ENCODE measurements at regions not wholly inside any gene's neighbourhood (a gene's known extent, or its start where the extent isn't known, plus 50 kb on each side); places are given as distances from the start of the nearest gene placed in this dataset.

DNA sequence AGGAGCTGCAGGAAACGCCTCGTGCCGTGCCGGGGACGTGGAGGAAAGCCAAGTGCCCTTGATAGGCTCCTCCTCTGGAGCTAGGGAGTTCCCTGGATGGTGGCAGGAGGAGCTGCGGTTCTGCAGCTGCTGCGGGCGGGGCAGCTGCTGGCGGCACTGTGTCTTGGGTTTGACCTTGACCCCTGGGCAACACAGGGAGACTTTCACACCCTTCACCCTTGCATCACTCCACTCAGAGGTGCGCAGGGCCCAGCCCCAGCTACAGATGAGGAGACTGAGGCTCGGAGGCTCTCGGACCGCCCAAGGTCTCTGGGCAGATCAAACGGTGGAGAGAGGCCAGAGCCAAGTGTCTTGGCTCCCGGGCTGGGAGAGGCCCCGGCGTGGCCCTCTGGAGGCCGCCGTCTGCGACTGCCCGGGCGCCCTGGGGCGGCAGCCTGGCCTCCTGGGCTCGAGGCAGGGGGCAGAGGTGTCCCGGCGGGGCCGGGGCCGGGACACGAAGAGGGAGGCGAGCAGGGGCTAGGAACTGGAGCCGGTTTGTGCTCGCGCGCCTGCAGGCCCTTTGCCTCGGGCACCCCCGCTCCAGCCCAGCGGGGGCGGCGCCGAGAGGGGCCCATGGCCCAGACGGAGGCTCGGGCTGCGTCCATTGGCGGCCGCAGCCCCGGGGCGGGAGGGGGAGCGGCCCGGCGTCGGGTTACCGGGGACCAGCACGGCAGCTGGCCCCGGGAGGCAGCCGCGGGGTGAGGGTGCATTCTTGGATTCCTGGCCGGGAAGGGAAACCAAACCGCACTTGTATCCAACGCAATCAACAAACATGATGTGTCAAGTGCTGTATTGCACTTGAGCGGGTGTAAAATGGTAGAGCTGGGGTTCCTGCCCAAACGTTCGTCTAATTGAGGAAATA, 129.6 kb upstream of the SLC1A4 start (continued):
- TF ChIP-seq, protein P1, sequence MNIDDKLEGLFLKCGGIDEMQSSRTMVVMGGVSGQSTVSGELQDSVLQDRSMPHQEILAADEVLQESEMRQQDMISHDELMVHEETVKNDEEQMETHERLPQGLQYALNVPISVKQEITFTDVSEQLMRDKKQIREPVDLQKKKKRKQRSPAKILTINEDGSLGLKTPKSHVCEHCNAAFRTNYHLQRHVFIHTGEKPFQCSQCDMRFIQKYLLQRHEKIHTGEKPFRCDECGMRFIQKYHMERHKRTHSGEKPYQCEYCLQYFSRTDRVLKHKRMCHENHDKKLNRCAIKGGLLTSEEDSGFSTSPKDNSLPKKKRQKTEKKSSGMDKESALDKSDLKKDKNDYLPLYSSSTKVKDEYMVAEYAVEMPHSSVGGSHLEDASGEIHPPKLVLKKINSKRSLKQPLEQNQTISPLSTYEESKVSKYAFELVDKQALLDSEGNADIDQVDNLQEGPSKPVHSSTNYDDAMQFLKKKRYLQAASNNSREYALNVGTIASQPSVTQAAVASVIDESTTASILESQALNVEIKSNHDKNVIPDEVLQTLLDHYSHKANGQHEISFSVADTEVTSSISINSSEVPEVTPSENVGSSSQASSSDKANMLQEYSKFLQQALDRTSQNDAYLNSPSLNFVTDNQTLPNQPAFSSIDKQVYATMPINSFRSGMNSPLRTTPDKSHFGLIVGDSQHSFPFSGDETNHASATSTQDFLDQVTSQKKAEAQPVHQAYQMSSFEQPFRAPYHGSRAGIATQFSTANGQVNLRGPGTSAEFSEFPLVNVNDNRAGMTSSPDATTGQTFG (tag by site-specific recombination; IDR thresholded peaks at IDR 0.05; ENCODE audit: borderline replicate concordance) = no peak
- TF ChIP-seq ZNF394 (tag by site-specific recombination; IDR thresholded peaks at IDR 0.05; ENCODE audit: borderline replicate concordance) = peak; percentile 82
- no peak for TF ChIP-seq ZNF211 (tag by site-specific recombination; IDR thresholded peaks at IDR 0.05; ENCODE audit: low read depth)
- TF ChIP-seq ZNF248 (tag by site-specific recombination; IDR thresholded peaks at IDR 0.05) = no peak
- TF ChIP-seq KLF7 (tag by site-specific recombination; IDR thresholded peaks at IDR 0.05; ENCODE audit: borderline replicate concordance) = no peak
- TF ChIP-seq, protein P2, sequence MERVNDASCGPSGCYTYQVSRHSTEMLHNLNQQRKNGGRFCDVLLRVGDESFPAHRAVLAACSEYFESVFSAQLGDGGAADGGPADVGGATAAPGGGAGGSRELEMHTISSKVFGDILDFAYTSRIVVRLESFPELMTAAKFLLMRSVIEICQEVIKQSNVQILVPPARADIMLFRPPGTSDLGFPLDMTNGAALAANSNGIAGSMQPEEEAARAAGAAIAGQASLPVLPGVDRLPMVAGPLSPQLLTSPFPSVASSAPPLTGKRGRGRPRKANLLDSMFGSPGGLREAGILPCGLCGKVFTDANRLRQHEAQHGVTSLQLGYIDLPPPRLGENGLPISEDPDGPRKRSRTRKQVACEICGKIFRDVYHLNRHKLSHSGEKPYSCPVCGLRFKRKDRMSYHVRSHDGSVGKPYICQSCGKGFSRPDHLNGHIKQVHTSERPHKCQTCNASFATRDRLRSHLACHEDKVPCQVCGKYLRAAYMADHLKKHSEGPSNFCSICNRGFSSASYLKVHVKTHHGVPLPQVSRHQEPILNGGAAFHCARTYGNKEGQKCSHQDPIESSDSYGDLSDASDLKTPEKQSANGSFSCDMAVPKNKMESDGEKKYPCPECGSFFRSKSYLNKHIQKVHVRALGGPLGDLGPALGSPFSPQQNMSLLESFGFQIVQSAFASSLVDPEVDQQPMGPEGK (tag by site-specific recombination; IDR thresholded peaks at IDR 0.05) = peak; percentile 38
- TF ChIP-seq ZFP69B (tag by site-specific recombination; IDR thresholded peaks at IDR 0.05) = no peak
- TF ChIP-seq ZNF529 (tag by site-specific recombination; IDR thresholded peaks at IDR 0.05; ENCODE audit: insufficient replicate concordance) = no peak
- TF ChIP-seq ZNF266 (tag by site-specific recombination; IDR thresholded peaks at IDR 0.05; ENCODE audit: low read depth) = no peak
- TF ChIP-seq ZNF354C (tag by site-specific recombination; IDR thresholded peaks at IDR 0.05; ENCODE audit: borderline replicate concordance, low read depth) = no peak
- TF ChIP-seq, protein P3, sequence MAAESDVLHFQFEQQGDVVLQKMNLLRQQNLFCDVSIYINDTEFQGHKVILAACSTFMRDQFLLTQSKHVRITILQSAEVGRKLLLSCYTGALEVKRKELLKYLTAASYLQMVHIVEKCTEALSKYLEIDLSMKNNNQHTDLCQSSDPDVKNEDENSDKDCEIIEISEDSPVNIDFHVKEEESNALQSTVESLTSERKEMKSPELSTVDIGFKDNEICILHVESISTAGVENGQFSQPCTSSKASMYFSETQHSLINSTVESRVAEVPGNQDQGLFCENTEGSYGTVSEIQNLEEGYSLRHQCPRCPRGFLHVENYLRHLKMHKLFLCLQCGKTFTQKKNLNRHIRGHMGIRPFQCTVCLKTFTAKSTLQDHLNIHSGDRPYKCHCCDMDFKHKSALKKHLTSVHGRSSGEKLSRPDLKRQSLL (tag by site-specific recombination; IDR thresholded peaks at IDR 0.05) = peak; percentile 81
- TF ChIP-seq ZNF660 (tag by site-specific recombination; IDR thresholded peaks at IDR 0.05) = 0 out of 2 replicates have a peak, but pooled peaks have one; percentile 2
- TF ChIP-seq ZBTB20 (tag by site-specific recombination; IDR thresholded peaks at IDR 0.05) = peak; percentile 73; the same call in 1 of the 2 replicates
- peak; percentile 37; the same call in 1 of the 2 replicates for TF ChIP-seq ZNF366 (tag by site-specific recombination; conservative IDR thresholded peaks at IDR 0.05)
- TF ChIP-seq ZNF48 (tag by site-specific recombination; IDR thresholded peaks at IDR 0.05) = no peak
- TF ChIP-seq, protein P4, sequence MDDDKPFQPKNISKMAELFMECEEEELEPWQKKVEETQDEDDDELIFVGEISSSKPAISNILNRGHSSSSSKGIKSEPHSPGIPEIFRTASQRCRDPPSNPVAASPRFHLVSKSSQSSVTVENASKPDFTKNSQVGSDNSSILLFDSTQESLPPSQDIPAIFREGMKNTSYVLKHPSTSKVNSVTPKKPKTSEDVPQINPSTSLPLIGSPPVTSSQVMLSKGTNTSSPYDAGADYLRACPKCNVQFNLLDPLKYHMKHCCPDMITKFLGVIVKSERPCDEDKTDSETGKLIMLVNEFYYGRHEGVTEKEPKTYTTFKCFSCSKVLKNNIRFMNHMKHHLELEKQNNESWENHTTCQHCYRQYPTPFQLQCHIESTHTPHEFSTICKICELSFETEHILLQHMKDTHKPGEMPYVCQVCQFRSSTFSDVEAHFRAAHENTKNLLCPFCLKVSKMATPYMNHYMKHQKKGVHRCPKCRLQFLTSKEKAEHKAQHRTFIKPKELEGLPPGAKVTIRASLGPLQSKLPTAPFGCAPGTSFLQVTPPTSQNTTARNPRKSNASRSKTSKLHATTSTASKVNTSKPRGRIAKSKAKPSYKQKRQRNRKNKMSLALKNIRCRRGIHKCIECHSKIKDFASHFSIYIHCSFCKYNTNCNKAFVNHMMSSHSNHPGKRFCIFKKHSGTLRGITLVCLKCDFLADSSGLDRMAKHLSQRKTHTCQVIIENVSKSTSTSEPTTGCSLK (tag by site-specific recombination; IDR thresholded peaks at IDR 0.05) = no peak
- TF ChIP-seq ZNF391 (tag by site-specific recombination; IDR thresholded peaks at IDR 0.05; ENCODE audit: borderline replicate concordance, low read depth) = no peak
- TF ChIP-seq ZSCAN23 (tag by site-specific recombination; IDR thresholded peaks at IDR 0.05) = no peak
- TF ChIP-seq ZNF610 (tag by site-specific recombination; IDR thresholded peaks at IDR 0.05; ENCODE audit: borderline replicate concordance) = no peak
- peak; percentile 68 for TF ChIP-seq OSR2 (tag by site-specific recombination; IDR thresholded peaks at IDR 0.05)
- TF ChIP-seq ZNF510 (tag by site-specific recombination; IDR thresholded peaks at IDR 0.05; ENCODE audit: insufficient replicate concordance) = no peak
- no peak; the same call in 1 of the 2 replicates for TF ChIP-seq SCRT2 (tag by site-specific recombination; IDR thresholded peaks at IDR 0.05)
- peak; percentile 68 for TF ChIP-seq ZNF335 (tag by site-specific recombination; conservative IDR thresholded peaks at IDR 0.05)
- peak; percentile 71 for TF ChIP-seq KLF16 (tag by site-specific recombination; IDR thresholded peaks at IDR 0.05)
- 0 out of 2 replicates have a peak, but pooled peaks have one; percentile 14 for TF ChIP-seq ZNF791 (tag by site-specific recombination; IDR thresholded peaks at IDR 0.05)
- TF ChIP-seq ZNF133 (tag by site-specific recombination; IDR thresholded peaks at IDR 0.05) = no peak
- TF ChIP-seq GLI2 (tag by site-specific recombination; IDR thresholded peaks at IDR 0.05; ENCODE audit: borderline replicate concordance, low read depth) = no peak
- no peak for TF ChIP-seq ZNF776 (tag by site-specific recombination; IDR thresholded peaks at IDR 0.05; ENCODE audit: borderline replicate concordance)
- TF ChIP-seq, protein P5, sequence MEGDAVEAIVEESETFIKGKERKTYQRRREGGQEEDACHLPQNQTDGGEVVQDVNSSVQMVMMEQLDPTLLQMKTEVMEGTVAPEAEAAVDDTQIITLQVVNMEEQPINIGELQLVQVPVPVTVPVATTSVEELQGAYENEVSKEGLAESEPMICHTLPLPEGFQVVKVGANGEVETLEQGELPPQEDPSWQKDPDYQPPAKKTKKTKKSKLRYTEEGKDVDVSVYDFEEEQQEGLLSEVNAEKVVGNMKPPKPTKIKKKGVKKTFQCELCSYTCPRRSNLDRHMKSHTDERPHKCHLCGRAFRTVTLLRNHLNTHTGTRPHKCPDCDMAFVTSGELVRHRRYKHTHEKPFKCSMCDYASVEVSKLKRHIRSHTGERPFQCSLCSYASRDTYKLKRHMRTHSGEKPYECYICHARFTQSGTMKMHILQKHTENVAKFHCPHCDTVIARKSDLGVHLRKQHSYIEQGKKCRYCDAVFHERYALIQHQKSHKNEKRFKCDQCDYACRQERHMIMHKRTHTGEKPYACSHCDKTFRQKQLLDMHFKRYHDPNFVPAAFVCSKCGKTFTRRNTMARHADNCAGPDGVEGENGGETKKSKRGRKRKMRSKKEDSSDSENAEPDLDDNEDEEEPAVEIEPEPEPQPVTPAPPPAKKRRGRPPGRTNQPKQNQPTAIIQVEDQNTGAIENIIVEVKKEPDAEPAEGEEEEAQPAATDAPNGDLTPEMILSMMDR (tag by site-specific recombination; IDR thresholded peaks at IDR 0.05) = peak; percentile 40; the same call in 1 of the 2 replicates
- TF ChIP-seq ZNF121 (tag by site-specific recombination; IDR thresholded peaks at IDR 0.05) = no peak

All from HEK293 (cell line).